ENCODE measurements at regions not wholly inside any gene's neighbourhood (a gene's known extent, or its start where the extent isn't known, plus 50 kb on each side); places are given as distances from the start of the nearest gene placed in this dataset.

DNA sequence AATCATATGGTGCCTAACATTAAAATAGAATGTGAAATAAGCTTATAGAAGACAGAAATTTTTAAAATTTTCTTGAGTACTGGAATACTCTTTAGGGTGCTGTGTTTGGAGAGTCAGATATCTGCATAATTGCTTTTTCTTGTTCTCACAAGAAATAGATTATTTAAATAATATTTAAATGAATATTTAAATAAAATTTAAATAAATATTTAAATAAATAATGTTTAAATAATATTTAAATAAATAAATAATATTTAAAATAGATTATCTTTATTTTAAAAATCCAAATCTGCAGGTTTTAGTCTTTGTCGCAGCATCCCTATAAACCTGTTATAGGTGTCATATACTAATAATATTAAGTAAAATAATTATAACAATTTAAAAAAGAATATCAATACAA, 1589.4 kb downstream of the MAT2B start:
- Histone ChIP-seq H3K36me3 (ENCODE audit: control insufficient read depth in 2 of 2, insufficient read depth in 2 of 2, low read length in 2 of 2) (no peaks in the 10 kb centered on the region), H3K27me3 (ENCODE audit: control insufficient read depth in 1 of 2, insufficient read depth in 2 of 2, low read length in 2 of 2) (no peaks in the 10 kb centered on the region), H3K9me3 (ENCODE audit: control insufficient read depth in 2 of 2, low read length in 2 of 2) (no peaks in the 10 kb centered on the region), H3K4me1 (ENCODE audit: control insufficient read depth, insufficient read depth, low read length) (no peaks in the 10 kb centered on the region), H3K4me3 (ENCODE audit: low read length in 2 of 2) (no peak overlapping the region), H3K9ac (ENCODE audit: low read length in 2 of 2) (no peak overlapping the region), H3K27ac (ENCODE audit: low read length) (no peak overlapping the region)

DNA sequence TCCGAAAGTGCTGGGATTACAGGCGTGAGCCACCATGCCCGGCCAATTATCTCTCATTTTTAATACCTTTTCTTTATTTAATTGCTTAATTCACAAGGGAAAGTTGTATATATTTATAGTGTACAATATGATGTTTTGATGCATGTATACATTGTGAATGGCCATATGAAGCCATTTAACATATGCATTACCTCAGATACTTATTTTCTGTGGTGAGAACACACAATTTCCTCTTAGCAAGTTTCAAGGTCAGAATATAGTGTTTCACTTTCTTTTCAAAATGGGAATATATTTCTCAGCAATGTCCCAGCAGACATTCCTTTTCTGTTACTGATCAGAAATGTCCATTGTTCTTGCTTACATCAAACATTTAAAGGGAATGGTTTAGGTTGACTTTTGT, 1596.3 kb downstream of the MAT2B start:
- no peaks in the 10 kb centered on the region for H3K27me3 ChIP-seq (ENCODE audit: control insufficient read depth in 1 of 2, insufficient read depth in 2 of 2, low read length in 2 of 2)
- H3K9me3 ChIP-seq (ENCODE audit: control insufficient read depth in 2 of 2, low read length in 2 of 2) = no peaks in the 10 kb centered on the region
- no peak overlapping the region for H3K9ac ChIP-seq (ENCODE audit: low read length in 2 of 2)
- no peak overlapping the region for H3K27ac ChIP-seq (ENCODE audit: low read length)
- no peaks in the 10 kb centered on the region for H3K36me3 ChIP-seq (ENCODE audit: control insufficient read depth in 2 of 2, insufficient read depth in 2 of 2, low read length in 2 of 2)
- H3K4me1 ChIP-seq (ENCODE audit: control insufficient read depth, insufficient read depth, low read length) = no peaks in the 10 kb centered on the region
- H3K4me3 ChIP-seq (ENCODE audit: low read length in 2 of 2) = no peak overlapping the region

DNA sequence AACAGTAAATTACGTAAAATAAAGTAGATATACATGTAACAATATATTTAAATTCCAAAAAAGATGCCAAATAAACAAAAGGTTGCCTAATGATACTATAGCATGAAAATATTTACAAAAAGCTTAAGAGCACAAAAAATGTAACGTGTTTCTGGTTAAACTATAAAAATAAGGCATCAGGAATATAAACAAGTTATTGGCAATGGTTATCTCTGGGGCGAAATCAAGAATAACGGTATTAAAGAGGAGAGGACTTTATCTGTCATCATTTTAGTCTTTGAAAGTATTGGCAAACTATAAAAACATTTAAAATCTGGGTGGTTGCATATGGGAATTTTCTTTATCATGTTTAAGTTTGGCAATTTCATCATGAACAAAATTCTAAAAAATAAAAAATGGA, 1599.2 kb downstream of the MAT2B start:
- Histone ChIP-seq H3K9ac (ENCODE audit: low read length in 2 of 2) (no peak overlapping the region), H3K27ac (ENCODE audit: low read length) (no peak overlapping the region), H3K4me1 (ENCODE audit: control insufficient read depth, insufficient read depth, low read length) (no peaks in the 10 kb centered on the region), H3K9me3 (ENCODE audit: control insufficient read depth in 2 of 2, low read length in 2 of 2) (no peaks in the 10 kb centered on the region), H3K27me3 (ENCODE audit: control insufficient read depth in 1 of 2, insufficient read depth in 2 of 2, low read length in 2 of 2) (no peaks in the 10 kb centered on the region), H3K36me3 (ENCODE audit: control insufficient read depth in 2 of 2, insufficient read depth in 2 of 2, low read length in 2 of 2) (no peaks in the 10 kb centered on the region), H3K4me3 (ENCODE audit: low read length in 2 of 2) (no peak overlapping the region)

DNA sequence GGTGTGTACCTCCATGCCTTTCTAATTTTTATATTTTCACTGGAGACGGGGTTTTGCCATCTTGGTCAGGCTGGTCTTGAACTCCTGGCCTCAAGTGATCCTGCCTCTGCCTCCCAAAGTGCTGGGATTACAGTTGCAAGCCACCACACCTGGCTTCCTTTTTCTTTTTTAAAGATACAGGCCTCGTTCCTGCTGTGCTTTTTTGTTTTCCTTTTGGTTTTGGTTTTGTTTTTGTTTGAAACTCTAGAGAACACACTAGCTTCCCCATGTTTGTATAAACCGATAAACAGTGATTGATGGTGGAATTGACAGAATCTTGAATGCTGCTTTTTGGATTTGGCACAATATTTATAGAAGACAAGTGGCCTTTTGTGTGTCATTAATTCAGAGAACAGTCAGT, 1603.4 kb downstream of the MAT2B start:
- Histone ChIP-seq H3K27me3 (ENCODE audit: control insufficient read depth in 1 of 2, insufficient read depth in 2 of 2, low read length in 2 of 2) (no peaks in the 10 kb centered on the region), H3K4me1 (ENCODE audit: control insufficient read depth, insufficient read depth, low read length) (no peaks in the 10 kb centered on the region), H3K9me3 (ENCODE audit: control insufficient read depth in 2 of 2, low read length in 2 of 2) (no peaks in the 10 kb centered on the region), H3K36me3 (ENCODE audit: control insufficient read depth in 2 of 2, insufficient read depth in 2 of 2, low read length in 2 of 2) (no peaks in the 10 kb centered on the region), H3K27ac (ENCODE audit: low read length) (no peak overlapping the region), H3K9ac (ENCODE audit: low read length in 2 of 2) (no peak overlapping the region), H3K4me3 (ENCODE audit: low read length in 2 of 2) (no peak overlapping the region)

DNA sequence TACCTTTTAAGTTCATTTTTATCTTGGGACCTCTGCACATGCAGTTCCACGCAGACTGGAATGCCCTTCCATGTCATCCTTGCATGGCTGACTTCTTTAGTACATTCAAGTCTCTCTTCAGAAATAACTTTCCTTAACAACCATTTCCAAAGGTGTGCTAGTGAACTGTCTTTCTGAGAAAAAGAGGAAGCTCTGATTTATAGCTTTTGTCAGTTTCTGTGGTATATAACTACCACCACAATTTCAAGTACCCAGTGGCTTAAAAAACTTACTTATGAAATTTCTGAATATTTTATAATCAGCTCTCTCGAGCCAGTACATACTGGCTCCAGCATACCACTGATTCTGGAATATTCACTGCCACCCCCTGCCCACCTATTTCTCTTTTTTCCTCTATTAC, 1613.8 kb downstream of the MAT2B start:
- no peaks in the 10 kb centered on the region for H3K4me1 ChIP-seq (ENCODE audit: control insufficient read depth, insufficient read depth, low read length)
- H3K27ac ChIP-seq (ENCODE audit: low read length) = no peak overlapping the region
- H3K36me3 ChIP-seq (ENCODE audit: control insufficient read depth in 2 of 2, insufficient read depth in 2 of 2, low read length in 2 of 2) = no peaks in the 10 kb centered on the region
- H3K9me3 ChIP-seq (ENCODE audit: control insufficient read depth in 2 of 2, low read length in 2 of 2) = no peaks in the 10 kb centered on the region
- no peak overlapping the region for H3K4me3 ChIP-seq (ENCODE audit: low read length in 2 of 2)
- no peaks in the 10 kb centered on the region for H3K27me3 ChIP-seq (ENCODE audit: control insufficient read depth in 1 of 2, insufficient read depth in 2 of 2, low read length in 2 of 2)
- H3K9ac ChIP-seq (ENCODE audit: low read length in 2 of 2) = no peak overlapping the region

DNA sequence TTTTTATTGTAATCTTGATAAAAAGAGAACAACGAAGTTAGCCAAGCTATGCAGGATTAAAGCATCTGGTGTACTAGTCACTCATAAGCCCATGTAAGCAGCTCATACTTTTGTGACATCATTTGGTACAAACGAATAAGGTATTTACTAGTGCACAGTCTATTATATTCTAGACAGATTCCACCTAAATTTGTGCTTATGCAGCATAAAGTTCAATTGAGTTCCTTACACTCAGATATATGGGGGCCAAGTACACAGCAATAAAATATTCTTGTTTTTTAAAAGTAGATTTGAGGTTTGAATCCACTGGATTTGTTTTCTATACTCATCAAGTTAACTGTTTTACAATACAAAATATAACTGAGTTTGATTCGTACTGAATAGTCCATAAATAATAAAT, 1621.2 kb downstream of the MAT2B start:
- no peak overlapping the region for H3K4me3 ChIP-seq (ENCODE audit: low read length in 2 of 2)
- no peak overlapping the region for H3K9ac ChIP-seq (ENCODE audit: low read length in 2 of 2)
- no peaks in the 10 kb centered on the region for H3K4me1 ChIP-seq (ENCODE audit: control insufficient read depth, insufficient read depth, low read length)
- no peaks in the 10 kb centered on the region for H3K27me3 ChIP-seq (ENCODE audit: control insufficient read depth in 1 of 2, insufficient read depth in 2 of 2, low read length in 2 of 2)
- H3K9me3 ChIP-seq (ENCODE audit: control insufficient read depth in 2 of 2, low read length in 2 of 2) = no peaks in the 10 kb centered on the region
- H3K27ac ChIP-seq (ENCODE audit: low read length) = no peak overlapping the region
- no peaks in the 10 kb centered on the region for H3K36me3 ChIP-seq (ENCODE audit: control insufficient read depth in 2 of 2, insufficient read depth in 2 of 2, low read length in 2 of 2)

DNA sequence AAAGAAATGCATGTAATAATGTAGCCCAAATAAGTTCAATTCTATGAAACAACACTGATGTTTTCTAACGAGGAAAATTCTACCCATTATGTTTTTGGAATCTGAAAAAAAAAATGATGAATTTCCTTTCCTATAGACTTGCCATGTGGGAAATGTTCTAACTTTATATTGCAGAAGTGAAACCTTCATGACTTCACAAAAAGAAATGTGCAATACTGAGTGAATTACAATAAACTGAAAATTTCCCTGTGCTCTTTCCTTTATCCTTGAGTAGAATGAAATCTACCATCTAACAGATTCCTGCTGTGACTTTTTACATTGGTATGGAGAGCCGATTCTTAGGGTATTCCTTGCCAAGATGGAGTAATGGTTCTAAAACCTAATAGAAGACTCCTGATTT, 1622.5 kb downstream of the MAT2B start:
- no peaks in the 10 kb centered on the region for H3K9me3 ChIP-seq (ENCODE audit: control insufficient read depth in 2 of 2, low read length in 2 of 2)
- H3K4me3 ChIP-seq (ENCODE audit: low read length in 2 of 2) = no peak overlapping the region
- H3K4me1 ChIP-seq (ENCODE audit: control insufficient read depth, insufficient read depth, low read length) = no peaks in the 10 kb centered on the region
- H3K9ac ChIP-seq (ENCODE audit: low read length in 2 of 2) = no peak overlapping the region
- H3K27me3 ChIP-seq (ENCODE audit: control insufficient read depth in 1 of 2, insufficient read depth in 2 of 2, low read length in 2 of 2) = no peaks in the 10 kb centered on the region
- no peak overlapping the region for H3K27ac ChIP-seq (ENCODE audit: low read length)
- H3K36me3 ChIP-seq (ENCODE audit: control insufficient read depth in 2 of 2, insufficient read depth in 2 of 2, low read length in 2 of 2) = no peaks in the 10 kb centered on the region

DNA sequence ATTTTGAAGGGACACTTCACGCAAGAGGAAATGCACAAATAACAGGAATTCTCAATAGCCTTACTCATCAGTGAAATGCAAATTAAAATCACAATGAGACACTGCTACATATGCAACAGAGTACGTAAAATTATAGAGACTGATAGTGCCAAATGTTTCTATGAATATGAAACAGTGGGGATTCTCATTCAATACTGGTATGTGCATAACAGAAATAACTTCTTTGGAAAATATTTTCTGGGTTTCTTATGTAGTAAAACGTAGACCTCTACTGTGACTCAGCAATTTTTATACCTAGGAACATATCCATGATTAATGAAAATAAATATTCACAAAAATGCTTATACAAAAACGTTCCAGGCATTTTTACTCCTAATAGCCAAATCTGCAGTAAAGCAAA, 1625.2 kb downstream of the MAT2B start:
- no peaks in the 10 kb centered on the region for H3K9me3 ChIP-seq (ENCODE audit: control insufficient read depth in 2 of 2, low read length in 2 of 2)
- no peaks in the 10 kb centered on the region for H3K36me3 ChIP-seq (ENCODE audit: control insufficient read depth in 2 of 2, insufficient read depth in 2 of 2, low read length in 2 of 2)

DNA sequence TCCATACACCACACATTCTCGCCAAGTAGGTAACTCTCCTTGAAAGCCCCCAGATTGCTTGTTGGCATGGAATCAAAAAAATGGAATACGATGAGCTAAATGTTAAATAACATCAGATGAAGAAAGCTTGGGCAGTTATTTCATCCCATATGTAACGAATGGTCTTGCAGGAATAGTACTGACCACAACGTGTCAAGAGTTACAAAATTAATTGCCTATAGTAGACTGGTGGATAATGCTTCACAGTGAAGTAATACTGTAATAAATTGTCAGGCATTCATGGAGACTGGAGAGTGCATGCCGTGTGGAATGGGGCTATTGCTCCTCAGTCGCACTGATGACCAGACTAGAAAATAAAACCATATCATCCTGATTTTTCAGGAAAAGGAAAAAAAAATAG, 1628.7 kb downstream of the MAT2B start:
- H3K36me3 ChIP-seq (ENCODE audit: control insufficient read depth in 2 of 2, insufficient read depth in 2 of 2, low read length in 2 of 2) = no peaks in the 10 kb centered on the region
- H3K27ac ChIP-seq (ENCODE audit: low read length) = no peak overlapping the region
- no peaks in the 10 kb centered on the region for H3K9me3 ChIP-seq (ENCODE audit: control insufficient read depth in 2 of 2, low read length in 2 of 2)
- no peaks in the 10 kb centered on the region for H3K4me1 ChIP-seq (ENCODE audit: control insufficient read depth, insufficient read depth, low read length)
- no peaks in the 10 kb centered on the region for H3K27me3 ChIP-seq (ENCODE audit: control insufficient read depth in 1 of 2, insufficient read depth in 2 of 2, low read length in 2 of 2)
- H3K4me3 ChIP-seq (ENCODE audit: low read length in 2 of 2) = no peak overlapping the region
- no peak overlapping the region for H3K9ac ChIP-seq (ENCODE audit: low read length in 2 of 2)

More for the DNA sequence above, 1625.2 kb downstream of the MAT2B start:
- H3K27ac ChIP-seq (ENCODE audit: low read length) = no peak overlapping the region
- H3K4me1 ChIP-seq (ENCODE audit: control insufficient read depth, insufficient read depth, low read length) = no peaks in the 10 kb centered on the region
- no peaks in the 10 kb centered on the region for H3K27me3 ChIP-seq (ENCODE audit: control insufficient read depth in 1 of 2, insufficient read depth in 2 of 2, low read length in 2 of 2)
- H3K9ac ChIP-seq (ENCODE audit: low read length in 2 of 2) = no peak overlapping the region
- H3K4me3 ChIP-seq (ENCODE audit: low read length in 2 of 2) = no peak overlapping the region

DNA sequence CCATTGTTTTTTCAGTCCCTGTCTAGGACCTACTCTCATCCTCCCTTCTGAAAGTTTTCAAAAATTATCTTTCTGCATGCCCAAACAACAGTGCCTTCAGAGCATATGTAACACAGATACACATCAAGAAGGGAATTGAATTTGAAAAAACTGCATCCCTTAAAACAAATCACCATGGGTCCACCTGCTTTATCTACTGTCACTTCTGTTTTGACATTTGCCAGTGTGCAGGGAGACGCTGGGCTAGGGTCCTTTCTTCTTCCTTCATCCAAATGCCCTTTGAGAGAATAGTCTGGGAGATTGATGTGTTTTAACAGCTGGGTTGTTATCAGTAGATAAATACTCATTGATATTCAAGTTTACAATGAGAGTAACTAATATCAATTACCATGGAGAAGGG, 1630.1 kb downstream of the MAT2B start:
- H3K27me3 ChIP-seq (ENCODE audit: control insufficient read depth in 1 of 2, insufficient read depth in 2 of 2, low read length in 2 of 2) = no peaks in the 10 kb centered on the region
- no peaks in the 10 kb centered on the region for H3K4me1 ChIP-seq (ENCODE audit: control insufficient read depth, insufficient read depth, low read length)
- H3K27ac ChIP-seq (ENCODE audit: low read length) = no peak overlapping the region
- no peaks in the 10 kb centered on the region for H3K36me3 ChIP-seq (ENCODE audit: control insufficient read depth in 2 of 2, insufficient read depth in 2 of 2, low read length in 2 of 2)
- H3K4me3 ChIP-seq (ENCODE audit: low read length in 2 of 2) = no peak overlapping the region
- no peaks in the 10 kb centered on the region for H3K9me3 ChIP-seq (ENCODE audit: control insufficient read depth in 2 of 2, low read length in 2 of 2)
- no peak overlapping the region for H3K9ac ChIP-seq (ENCODE audit: low read length in 2 of 2)

DNA sequence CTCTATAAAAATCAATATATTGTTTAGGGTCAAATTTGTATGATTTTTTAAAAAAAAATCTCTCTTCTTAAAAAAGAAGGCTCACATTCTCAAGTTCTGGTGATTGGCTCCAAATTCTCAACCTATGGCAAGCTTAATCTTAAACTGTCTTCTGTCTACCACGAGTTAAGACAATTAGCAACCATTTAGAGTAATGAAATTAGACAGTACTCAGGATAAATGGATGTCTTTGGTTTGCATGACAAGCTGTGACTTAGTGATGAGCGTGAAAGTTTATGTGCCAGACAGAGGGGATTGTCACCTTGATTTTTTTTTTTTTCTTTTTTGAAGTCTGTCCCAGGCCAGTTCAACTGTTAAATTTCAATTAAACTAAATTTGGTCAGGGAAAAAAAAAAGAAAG, 1632.3 kb downstream of the MAT2B start:
- Histone ChIP-seq H3K9ac (ENCODE audit: low read length in 2 of 2) (no peak overlapping the region), H3K4me1 (ENCODE audit: control insufficient read depth, insufficient read depth, low read length) (no peaks in the 10 kb centered on the region), H3K27ac (ENCODE audit: low read length) (no peak overlapping the region), H3K27me3 (ENCODE audit: control insufficient read depth in 1 of 2, insufficient read depth in 2 of 2, low read length in 2 of 2) (no peaks in the 10 kb centered on the region), H3K9me3 (ENCODE audit: control insufficient read depth in 2 of 2, low read length in 2 of 2) (no peaks in the 10 kb centered on the region), H3K36me3 (ENCODE audit: control insufficient read depth in 2 of 2, insufficient read depth in 2 of 2, low read length in 2 of 2) (no peaks in the 10 kb centered on the region), H3K4me3 (ENCODE audit: low read length in 2 of 2) (no peak overlapping the region)

DNA sequence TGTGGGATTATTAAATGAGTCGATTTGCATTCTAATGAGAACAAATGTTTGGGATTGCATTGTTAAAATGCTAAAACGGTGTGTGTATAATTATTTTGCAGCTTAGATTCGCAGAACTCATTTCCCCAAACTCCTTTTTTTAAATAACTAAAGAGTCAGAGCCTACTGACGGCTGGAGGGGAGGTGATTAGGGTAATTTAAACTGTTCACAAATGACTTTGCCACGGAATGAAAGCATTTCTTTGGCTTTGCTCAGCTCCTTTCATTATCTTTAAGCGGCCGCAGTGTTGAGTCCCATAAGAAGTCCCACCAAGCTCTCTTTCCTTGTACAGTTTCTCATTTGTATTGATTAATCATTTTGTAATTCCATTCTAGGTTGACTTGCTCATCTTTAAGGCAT, 1632.8 kb downstream of the MAT2B start:
- no peaks in the 10 kb centered on the region for H3K36me3 ChIP-seq (ENCODE audit: control insufficient read depth in 2 of 2, insufficient read depth in 2 of 2, low read length in 2 of 2)
- H3K4me3 ChIP-seq (ENCODE audit: low read length in 2 of 2) = no peak overlapping the region
- no peaks in the 10 kb centered on the region for H3K27me3 ChIP-seq (ENCODE audit: control insufficient read depth in 1 of 2, insufficient read depth in 2 of 2, low read length in 2 of 2)
- no peaks in the 10 kb centered on the region for H3K9me3 ChIP-seq (ENCODE audit: control insufficient read depth in 2 of 2, low read length in 2 of 2)
- no peaks in the 10 kb centered on the region for H3K4me1 ChIP-seq (ENCODE audit: control insufficient read depth, insufficient read depth, low read length)
- H3K9ac ChIP-seq (ENCODE audit: low read length in 2 of 2) = no peak overlapping the region
- H3K27ac ChIP-seq (ENCODE audit: low read length) = no peak overlapping the region

Data from stomach smooth muscle (tissue), 2 donors.